AG10803 (cell line): ENCODE measurements at regions not wholly inside any gene's neighbourhood (a gene's known extent, or its start where the extent isn't known, plus 50 kb on each side); places are given as distances from the start of the nearest gene placed in this dataset.

Experiments
- DNase-seq: peaks from one replicate; pipeline ENCODE4 v3.0.0; 2010; ENCODE audit warnings: low read depth
- H3K4me3 ChIP-seq: 2 replicates; pipeline ENCODE4 v1.5.1; 2011; ENCODE audit warnings: mild to moderate bottlenecking, low read length, control low read depth
- TF ChIP-seq, protein P1 (sequence below): conservative IDR thresholded peaks from 2 replicates; pipeline ENCODE4 v1.5.1; 2011; ENCODE audit warnings: mild to moderate bottlenecking, low read length, control low read depth, inconsistent platforms

DNA sequence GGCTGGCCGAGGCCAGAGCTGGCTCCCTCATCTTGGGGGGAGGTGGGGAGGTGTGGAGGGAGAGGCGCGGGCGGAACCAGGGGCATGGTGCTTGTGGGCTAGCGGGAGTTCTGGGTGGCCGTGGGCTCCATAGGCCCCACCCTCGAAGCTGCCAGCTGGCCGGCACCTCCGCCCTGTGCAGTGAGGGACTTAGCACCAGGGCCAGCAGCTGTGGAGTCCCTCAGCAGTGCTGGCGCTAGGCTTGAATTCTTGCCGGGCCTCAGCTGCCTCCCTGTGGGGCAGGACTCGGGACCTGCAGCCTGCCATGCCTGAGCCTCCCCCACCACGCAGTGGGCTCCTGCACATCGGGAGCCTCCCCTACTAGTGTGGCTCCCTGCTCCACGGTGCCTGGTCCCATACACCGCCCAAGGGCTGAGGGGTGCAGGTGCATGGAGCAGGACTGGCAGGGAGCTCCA is 603.3 kb downstream of the PCDH18 start:
- TF ChIP-seq, protein P1, sequence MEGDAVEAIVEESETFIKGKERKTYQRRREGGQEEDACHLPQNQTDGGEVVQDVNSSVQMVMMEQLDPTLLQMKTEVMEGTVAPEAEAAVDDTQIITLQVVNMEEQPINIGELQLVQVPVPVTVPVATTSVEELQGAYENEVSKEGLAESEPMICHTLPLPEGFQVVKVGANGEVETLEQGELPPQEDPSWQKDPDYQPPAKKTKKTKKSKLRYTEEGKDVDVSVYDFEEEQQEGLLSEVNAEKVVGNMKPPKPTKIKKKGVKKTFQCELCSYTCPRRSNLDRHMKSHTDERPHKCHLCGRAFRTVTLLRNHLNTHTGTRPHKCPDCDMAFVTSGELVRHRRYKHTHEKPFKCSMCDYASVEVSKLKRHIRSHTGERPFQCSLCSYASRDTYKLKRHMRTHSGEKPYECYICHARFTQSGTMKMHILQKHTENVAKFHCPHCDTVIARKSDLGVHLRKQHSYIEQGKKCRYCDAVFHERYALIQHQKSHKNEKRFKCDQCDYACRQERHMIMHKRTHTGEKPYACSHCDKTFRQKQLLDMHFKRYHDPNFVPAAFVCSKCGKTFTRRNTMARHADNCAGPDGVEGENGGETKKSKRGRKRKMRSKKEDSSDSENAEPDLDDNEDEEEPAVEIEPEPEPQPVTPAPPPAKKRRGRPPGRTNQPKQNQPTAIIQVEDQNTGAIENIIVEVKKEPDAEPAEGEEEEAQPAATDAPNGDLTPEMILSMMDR: no peak
- no peak for DNase-seq
- no peak overlapping the region for H3K4me3 ChIP-seq

DNA sequence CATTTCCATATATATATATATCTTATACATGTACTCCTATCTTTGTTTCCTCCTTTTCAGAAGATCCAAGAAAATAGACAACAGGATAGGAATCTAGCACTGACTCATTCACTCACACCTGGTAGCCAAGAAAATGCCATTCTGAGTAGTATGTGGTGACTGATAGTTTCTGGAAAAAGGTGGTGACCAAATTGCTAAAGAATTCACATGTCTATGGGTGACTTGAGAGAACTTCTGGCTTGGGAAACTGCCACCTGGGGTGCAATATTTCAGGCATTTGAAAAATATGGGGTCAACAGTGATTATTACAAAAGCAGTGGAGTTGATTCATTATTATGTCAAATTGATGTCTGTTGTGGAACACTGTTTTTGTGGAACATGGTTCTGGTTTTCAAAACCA is 605.1 kb downstream of the PCDH18 start:
- DNase-seq: peak; percentile 2
- TF ChIP-seq, protein P1: no peak
- no peak overlapping the region for H3K4me3 ChIP-seq

DNA sequence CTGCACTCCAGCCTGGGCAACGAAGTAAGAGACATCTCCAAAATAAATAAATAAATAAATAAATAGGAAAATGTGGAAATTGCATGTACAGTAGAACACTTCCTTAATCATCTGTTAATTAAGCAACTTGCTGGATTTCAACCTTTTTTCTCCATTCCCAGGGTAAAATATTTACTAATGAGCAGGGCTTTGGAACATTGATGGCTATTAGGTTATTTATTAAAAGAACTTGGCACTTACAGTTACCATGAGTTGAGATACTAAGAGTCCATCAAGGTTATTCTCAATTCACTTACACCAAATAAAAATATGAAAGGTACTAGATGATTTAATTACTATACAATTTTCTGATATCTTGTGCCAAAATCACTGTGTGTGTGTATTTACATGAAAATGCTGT is 607.1 kb downstream of the PCDH18 start:
- TF ChIP-seq, protein P1: no peak
- DNase-seq: no peak
- no peak overlapping the region for H3K4me3 ChIP-seq

DNA sequence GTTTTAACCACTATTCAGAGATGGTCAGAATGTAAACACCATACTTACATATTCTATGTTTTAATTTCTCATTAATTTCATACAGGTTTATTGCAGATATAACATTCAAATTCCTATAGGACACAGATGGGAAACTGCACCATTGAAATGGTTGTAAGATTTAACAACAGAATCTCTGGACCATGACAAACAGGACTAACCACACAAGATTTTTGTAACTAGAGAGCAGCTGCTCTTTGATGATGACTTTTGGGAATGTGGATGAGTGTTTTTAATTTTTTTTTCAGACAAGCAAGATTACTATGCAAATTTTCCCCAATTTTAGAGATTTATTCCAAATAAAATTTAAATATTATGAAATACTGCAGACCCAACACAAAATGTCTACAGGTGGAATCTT is 610.2 kb downstream of the PCDH18 start:
- DNase-seq: no peak
- TF ChIP-seq, protein P1: no peak
- H3K4me3 ChIP-seq: no peak overlapping the region

GRCh38 chr4:136920092-136920881 is 612.0 kb downstream of the PCDH18 start:
- TF ChIP-seq, protein P1: no peak

GRCh38 chr4:136918772-136919171 is 613.5 kb downstream of the PCDH18 start:
- TF ChIP-seq, protein P1: no peak
- no peak overlapping the region for H3K4me3 ChIP-seq
- no peak for DNase-seq

More at GRCh38 chr4:136920092-136920881, 612.0 kb downstream of the PCDH18 start:
- no peak overlapping the region for H3K4me3 ChIP-seq
- no peak for DNase-seq
